GM20431 (cell line): ENCODE measurements at regions not wholly inside any gene's neighbourhood (a gene's known extent, or its start where the extent isn't known, plus 50 kb on each side); places are given as distances from the start of the nearest gene placed in this dataset.
"Not testable (repeated sequence)": the region's sequence is repeated elsewhere in the genome, so short reads cannot be mapped to it uniquely, and the experiment has no call there.

ENCODE experiments used
- in situ Hi-C: fragments of 300-500 bp; cut with MseI, MboI; formaldehyde crosslinking; loops from one replicate; pipeline ENCODE4 v1.15.0; 2020; ENCODE audit warnings: low sequenced_read_pairs; ENCODE audit not compliant: unreplicated experiment

- in situ Hi-C loops, result loop anchor here (25.0 kb wide), 1 partner anchor 266 kb away; the partner anchor contains the start of gene SPRY1
These were observed 199.0 kb upstream of the NUDT6 start for GRCh38 chr4:123121241-123121907.

GRCh38 chr4:123125477-123125876 lies 203.1 kb upstream of the NUDT6 start:
- in situ Hi-C loops, result no loop called here

- in situ Hi-C loops, result no loop called here
These were observed 204.8 kb upstream of the NUDT6 start for GRCh38 chr4:123127218-123127617.

GRCh38 chr4:123127875-123128274 lies 205.5 kb upstream of the NUDT6 start:
- in situ Hi-C loops, result no loop called here

- in situ Hi-C loops, result no loop called here
These were observed 211.1 kb upstream of the NUDT6 start for GRCh38 chr4:123133397-123134050.

- in situ Hi-C loops, result no loop called here
These were observed 222.2 kb upstream of the NUDT6 start for GRCh38 chr4:123144616-123145015.

GRCh38 chr4:123158576-123158975 lies 236.2 kb upstream of the NUDT6 start:
- in situ Hi-C loops, result no loop called here

- in situ Hi-C loops, result no loop called here
These were observed 237.1 kb upstream of the NUDT6 start for GRCh38 chr4:123159479-123159878.

GRCh38 chr4:123162859-123163258 lies 233.7 kb upstream of the SPRY1 start:
- in situ Hi-C loops, result no loop called here

GRCh38 chr4:123163501-123163900 lies 233.1 kb upstream of the SPRY1 start:
- in situ Hi-C loops, result no loop called here

- in situ Hi-C loops, result no loop called here
These were observed 230.6 kb upstream of the SPRY1 start for GRCh38 chr4:123166023-123166422.

- in situ Hi-C loops, result no loop called here
These were observed 228.7 kb upstream of the SPRY1 start for GRCh38 chr4:123167931-123168330.

- in situ Hi-C loops, result no loop called here
These were observed 227.8 kb upstream of the SPRY1 start for GRCh38 chr4:123168812-123169211.

GRCh38 chr4:123170843-123171242 lies 225.8 kb upstream of the SPRY1 start:
- in situ Hi-C loops, result no loop called here

- in situ Hi-C loops, result no loop called here
These were observed 220.0 kb upstream of the SPRY1 start for GRCh38 chr4:123176605-123177004.

- in situ Hi-C loops, result no loop called here
These were observed 214.3 kb upstream of the SPRY1 start for GRCh38 chr4:123182289-123182688.

GRCh38 chr4:123183308-123183707 lies 213.3 kb upstream of the SPRY1 start:
- in situ Hi-C loops, result no loop called here

- in situ Hi-C loops, result not testable (repeated sequence)
These were observed 212.8 kb upstream of the SPRY1 start for GRCh38 chr4:123183754-123184153.

GRCh38 chr4:123186731-123187130 lies 209.9 kb upstream of the SPRY1 start:
- in situ Hi-C loops, result no loop called here

GRCh38 chr4:123190176-123190575 lies 206.4 kb upstream of the SPRY1 start:
- in situ Hi-C loops, result no loop called here

GRCh38 chr4:123191728-123192127 lies 204.9 kb upstream of the SPRY1 start:
- in situ Hi-C loops, result no loop called here
